VCaP (cell line): ENCODE measurements at regions not wholly inside any gene's neighbourhood (a gene's known extent, or its start where the extent isn't known, plus 50 kb on each side); places are given as distances from the start of the nearest gene placed in this dataset.
"Not testable (repeated sequence)": the region's sequence is repeated elsewhere in the genome, so short reads cannot be mapped to it uniquely, and the experiment has no call there.

Source experiments
- H3K27ac ChIP-seq: fragments of 450-650 bp; 2 replicates; pipeline ENCODE4 v1.5.1; 2017
- CTCF ChIP-seq: fragments of 450-650 bp; conservative IDR thresholded peaks from 2 replicates; pipeline ENCODE4 v1.5.1; 2017; ENCODE audit warnings: mild to moderate bottlenecking, moderate library complexity

GRCh38 chr4:162830899-162831298 lies 335.8 kb downstream of the NAF1 start:
- TF ChIP-seq CTCF: no peak

GRCh38 chr4:162817374-162817773 lies 349.3 kb downstream of the NAF1 start:
- not testable (repeated sequence) for H3K27ac ChIP-seq

More at GRCh38 chr4:162830899-162831298, 335.8 kb downstream of the NAF1 start:
- no peak overlapping the region for H3K27ac ChIP-seq

- H3K27ac ChIP-seq: no peak overlapping the region
- TF ChIP-seq CTCF: no peak
Measured at GRCh38 chr4:162804351-162804924, 362.3 kb downstream of the NAF1 start.

- no peak overlapping the region for H3K27ac ChIP-seq
Measured at GRCh38 chr4:162803378-162803777, 363.3 kb downstream of the NAF1 start.

GRCh38 chr4:162797108-162797507 lies 369.6 kb downstream of the NAF1 start:
- TF ChIP-seq CTCF: no peak
- H3K27ac ChIP-seq: no peak overlapping the region

More at GRCh38 chr4:162803378-162803777, 363.3 kb downstream of the NAF1 start:
- TF ChIP-seq CTCF: no peak

GRCh38 chr4:162793571-162793970 lies 373.1 kb downstream of the NAF1 start:
- no peak for TF ChIP-seq CTCF
- no peak overlapping the region for H3K27ac ChIP-seq

DNA sequence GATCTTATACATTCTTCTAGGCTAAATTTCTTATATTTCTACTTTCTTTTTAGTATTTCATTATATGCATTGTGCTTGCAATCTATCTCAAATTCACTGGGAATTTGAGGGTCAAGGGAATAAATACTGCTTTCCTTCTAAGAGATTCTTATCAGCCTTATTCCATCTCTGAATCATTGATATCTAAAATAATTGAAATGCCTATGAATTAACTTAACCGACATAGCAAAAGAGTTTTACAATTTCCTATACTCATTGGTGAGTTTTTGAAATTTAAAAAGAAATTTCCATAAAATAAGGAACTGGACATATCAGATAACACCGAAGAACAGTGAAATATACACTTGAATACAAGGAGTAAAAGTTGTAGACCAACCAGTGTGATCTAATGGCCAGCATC lies 373.7 kb downstream of the NAF1 start:
- H3K27ac ChIP-seq: no peak overlapping the region
- no peak for TF ChIP-seq CTCF

DNA sequence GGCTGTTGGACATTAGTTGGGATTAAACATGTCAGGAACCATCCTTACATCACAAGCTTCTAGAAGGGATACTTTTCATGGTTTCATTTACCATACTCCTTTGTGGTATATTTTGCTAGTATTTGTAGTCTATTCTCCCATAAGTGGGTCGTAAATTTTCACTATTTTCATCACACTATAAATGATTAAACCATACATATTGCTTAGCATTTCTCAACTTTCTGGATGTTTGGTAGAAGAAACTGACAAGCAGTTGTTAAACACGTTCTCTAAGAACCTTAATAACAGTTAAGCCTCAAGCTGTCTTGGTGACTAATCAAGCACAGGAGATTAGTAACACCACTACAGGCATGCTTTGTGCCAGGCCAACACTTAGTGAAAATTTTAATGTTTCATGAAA lies 375.5 kb downstream of the NAF1 start:
- TF ChIP-seq CTCF: no peak
- H3K27ac ChIP-seq: no peak overlapping the region
